Stimulated activated CD8-positive, alpha-beta memory T cell treated with anti-CD3 and anti-CD28 coated beads, Interleukin-12 subunit alpha, Interleukin-12 subunit beta, amount 100 ng/mL, for 1 hour (primary cell): ENCODE measurements at regions not wholly inside any gene's neighbourhood (a gene's known extent, or its start where the extent isn't known, plus 50 kb on each side); places are given as distances from the start of the nearest gene placed in this dataset.
"Not testable (repeated sequence)": the region's sequence is repeated elsewhere in the genome, so short reads cannot be mapped to it uniquely, and the experiment has no call there.

Source experiments
- DNase-seq: peaks from one replicate; pipeline ENCODE4 v3.0.0-alpha.2; 2020; ENCODE audit warnings: low read depth

GRCh38 chr3:30469133-30469532 lies 137.3 kb upstream of the TGFBR2 start:
- no peak for DNase-seq

- no peak for DNase-seq
Measured at GRCh38 chr3:30470496-30470895, 135.9 kb upstream of the TGFBR2 start.

- DNase-seq = no peak
Measured at GRCh38 chr3:30471066-30471465, 135.3 kb upstream of the TGFBR2 start.

- DNase-seq = no peak
Measured at GRCh38 chr3:30471796-30472489, 134.5 kb upstream of the TGFBR2 start.

GRCh38 chr3:30473374-30474051 lies 132.9 kb upstream of the TGFBR2 start:
- DNase-seq = no peak

GRCh38 chr3:30474371-30474770 lies 132.0 kb upstream of the TGFBR2 start:
- DNase-seq = no peak

- DNase-seq = no peak
Measured at GRCh38 chr3:30475038-30475808, 131.2 kb upstream of the TGFBR2 start.

GRCh38 chr3:30475809-30476178 lies 130.6 kb upstream of the TGFBR2 start:
- no peak for DNase-seq

- DNase-seq = no peak
Measured at GRCh38 chr3:30476368-30477084, 129.9 kb upstream of the TGFBR2 start.

GRCh38 chr3:30477149-30477921 lies 129.1 kb upstream of the TGFBR2 start:
- DNase-seq = no peak

GRCh38 chr3:30479737-30480136 lies 126.7 kb upstream of the TGFBR2 start:
- not testable (repeated sequence) for DNase-seq

GRCh38 chr3:30480156-30480555 lies 126.2 kb upstream of the TGFBR2 start:
- DNase-seq = not testable (repeated sequence)

GRCh38 chr3:30480587-30480986 lies 125.8 kb upstream of the TGFBR2 start:
- no peak for DNase-seq

- no peak for DNase-seq
Measured at GRCh38 chr3:30481241-30481640, 125.2 kb upstream of the TGFBR2 start.

GRCh38 chr3:30484229-30484628 lies 122.2 kb upstream of the TGFBR2 start:
- not testable (repeated sequence) for DNase-seq

- DNase-seq = no peak
Measured at GRCh38 chr3:30486368-30486767, 120.0 kb upstream of the TGFBR2 start.

GRCh38 chr3:30488070-30488756 lies 118.2 kb upstream of the TGFBR2 start:
- DNase-seq = no peak

- DNase-seq = no peak
Measured at GRCh38 chr3:30492322-30493192, 113.8 kb upstream of the TGFBR2 start.

- DNase-seq = no peak
Measured at GRCh38 chr3:30493911-30494311, 112.5 kb upstream of the TGFBR2 start.
